Neural progenitor cell (in vitro differentiated cells): ENCODE measurements at regions not wholly inside any gene's neighbourhood (a gene's known extent, or its start where the extent isn't known, plus 50 kb on each side); places are given as distances from the start of the nearest gene placed in this dataset.

Experiments
- DNase-seq: peaks from one replicate; pipeline ENCODE4 v3.0.0-alpha.2; 2016; ENCODE audit warnings: low spot score
- H2AFZ ChIP-seq: fragments of 200-600 bp; sonication (generic); replicated peaks from 2 replicates; pipeline ENCODE4 v1.6.1; 2016; ENCODE audit warnings: antibody characterized with exemption
- H3F3A ChIP-seq: fragments of 200-600 bp; sonication (generic); 2 replicates; pipeline ENCODE4 v1.6.1; 2016; ENCODE audit warnings: antibody characterized with exemption, low read depth
- H3K27ac ChIP-seq: fragments of 200-600 bp; sonication (generic); 2 replicates; pipeline ENCODE4 v1.5.1; 2016; ENCODE audit warnings: mild to moderate bottlenecking
- H3K27me3 ChIP-seq: fragments of 200-600 bp; sonication (generic); 2 replicates; pipeline ENCODE4 v1.6.1; 2016; ENCODE audit warnings: mild to moderate bottlenecking, moderate library complexity
- H3K36me3 ChIP-seq: fragments of 200-600 bp; sonication (generic); 2 replicates; pipeline ENCODE4 v1.5.1; 2016
- H3K4me1 ChIP-seq: fragments of 200-600 bp; sonication (generic); 2 replicates; pipeline ENCODE4 v1.6.1; 2016; ENCODE audit warnings: mixed run types
- H3K4me2 ChIP-seq: fragments of 200-600 bp; sonication (generic); 2 replicates; pipeline ENCODE4 v1.6.1; 2016
- H3K4me3 ChIP-seq: fragments of 200-600 bp; sonication (generic); 2 replicates; pipeline ENCODE4 v1.5.1; 2016
- H3K79me2 ChIP-seq: fragments of 200-600 bp; sonication (generic); 2 replicates; pipeline ENCODE4 v1.6.1; 2016; ENCODE audit warnings: low read depth
- H3K9ac ChIP-seq: fragments of 200-600 bp; sonication (generic); 2 replicates; pipeline ENCODE4 v1.6.1; 2016
- H3K9me3 ChIP-seq: fragments of 200-600 bp; sonication (generic); 2 replicates; pipeline ENCODE4 v1.5.1; 2016; ENCODE audit warnings: low read depth
- H4K20me1 ChIP-seq: fragments of 200-600 bp; sonication (generic); 2 replicates; pipeline ENCODE4 v1.6.1; 2016; ENCODE audit warnings: low read depth
- H3K27ac Mint-ChIP-seq: 3 replicates; pipeline ENCODE4 v1.8.0; 2021; ENCODE audit warnings: mixed read lengths
- H3K27me3 Mint-ChIP-seq: 2 replicates; pipeline ENCODE4 v1.8.0; 2022; ENCODE audit warnings: low read depth, mild to moderate bottlenecking, inconsistent platforms, moderate library complexity, mixed read lengths; ENCODE audit not compliant: insufficient read depth
- H3K36me3 Mint-ChIP-seq: 3 replicates; pipeline ENCODE4 v1.8.0; 2021; ENCODE audit warnings: mixed read lengths
- H3K4me1 Mint-ChIP-seq: 3 replicates; pipeline ENCODE4 v1.8.0; 2021; ENCODE audit warnings: mixed read lengths
- H3K4me3 Mint-ChIP-seq: 3 replicates; pipeline ENCODE4 v1.8.0; 2021; ENCODE audit warnings: mild to moderate bottlenecking, moderate library complexity, mixed read lengths
- H3K9me3 Mint-ChIP-seq: 3 replicates; pipeline ENCODE4 v1.8.0; 2020; ENCODE audit warnings: mixed read lengths
- CTCF ChIP-seq: fragments of 200-600 bp; sonication (generic); IDR thresholded peaks from 2 replicates; pipeline ENCODE4 v1.5.1; 2017; ENCODE audit warnings: antibody characterized with exemption, mild to moderate bottlenecking
- EZH2 ChIP-seq: fragments of 200-600 bp; sonication (generic); IDR thresholded peaks from 2 replicates; pipeline ENCODE4 v1.6.1; 2017; ENCODE audit warnings: antibody characterized with exemption, mild to moderate bottlenecking, moderate library complexity
- EZH2phosphoT487 ChIP-seq: fragments of 200-600 bp; sonication (generic); IDR thresholded peaks from 2 replicates; pipeline ENCODE4 v1.6.1; 2017; ENCODE audit warnings: antibody characterized with exemption

GRCh38 chr5:106656821-106657220 lies 1013.9 kb downstream of the EFNA5 start:
- no peak for DNase-seq
- Histone ChIP-seq H3K27ac (no peak overlapping the region), H3K36me3 (no peaks in the 10 kb centered on the region), H2AFZ (no peak overlapping the region), H4K20me1 (no peaks in the 10 kb centered on the region), H3K4me3 (no peak overlapping the region), H3K9ac (no peak overlapping the region), H3K4me2 (no peak overlapping the region), H3K27me3 (no peaks in the 10 kb centered on the region), H3K4me1 (no peaks in the 10 kb centered on the region), H3F3A (no peaks in the 10 kb centered on the region), H3K79me2 (no peaks in the 10 kb centered on the region), H3K9me3 (peaks cover 4% of the 10 kb centered on the region)
- Mint-ChIP-seq H3K9me3 (peaks cover 20% of the 10 kb centered on the region), H3K27me3 (peaks cover 3% of the 10 kb centered on the region), H3K27ac (no peak overlapping the region), H3K36me3 (no peaks in the 10 kb centered on the region), H3K4me3 (no peak overlapping the region), H3K4me1 (no peaks in the 10 kb centered on the region)
- TF ChIP-seq CTCF (no peak), EZH2phosphoT487 (no peak), EZH2 (no peak)

- H3K4me1 ChIP-seq, result no peaks in the 10 kb centered on the region
- H3K27ac ChIP-seq, result no peak overlapping the region
- H2AFZ ChIP-seq, result no peak overlapping the region
- no peak for DNase-seq
- no peaks in the 10 kb centered on the region for H3F3A ChIP-seq
- no peaks in the 10 kb centered on the region for H4K20me1 ChIP-seq
- H3K79me2 ChIP-seq, result no peaks in the 10 kb centered on the region
- H3K36me3 ChIP-seq, result no peaks in the 10 kb centered on the region
- H3K27me3 ChIP-seq, result no peaks in the 10 kb centered on the region
- no peak overlapping the region for H3K27ac Mint-ChIP-seq
- peaks cover 3% of the 10 kb centered on the region for H3K27me3 Mint-ChIP-seq
- no peaks in the 10 kb centered on the region for H3K4me1 Mint-ChIP-seq
- TF ChIP-seq EZH2 (no peak), EZH2phosphoT487 (no peak)
- H3K9me3 ChIP-seq, result peaks cover under 1% of the 10 kb centered on the region
- no peak overlapping the region for H3K4me2 ChIP-seq
- H3K4me3 ChIP-seq, result no peak overlapping the region
- H3K9me3 Mint-ChIP-seq, result peaks cover 10% of the 10 kb centered on the region
- H3K36me3 Mint-ChIP-seq, result no peaks in the 10 kb centered on the region
- H3K9ac ChIP-seq, result no peak overlapping the region
- H3K4me3 Mint-ChIP-seq, result no peak overlapping the region
Observed at GRCh38 chr5:106649031-106649430, 1021.7 kb downstream of the EFNA5 start.

GRCh38 chr5:106648401-106648800 lies 1022.3 kb downstream of the EFNA5 start:
- no peak overlapping the region for H2AFZ ChIP-seq
- H3K4me1 ChIP-seq, result no peaks in the 10 kb centered on the region
- Mint-ChIP-seq H3K27me3 (peaks cover 3% of the 10 kb centered on the region), H3K4me3 (no peak overlapping the region), H3K36me3 (no peaks in the 10 kb centered on the region), H3K9me3 (peaks cover 8% of the 10 kb centered on the region), H3K4me1 (no peaks in the 10 kb centered on the region), H3K27ac (no peak overlapping the region)
- no peak overlapping the region for H3K27ac ChIP-seq
- H3K27me3 ChIP-seq, result no peaks in the 10 kb centered on the region
- no peaks in the 10 kb centered on the region for H4K20me1 ChIP-seq
- no peak overlapping the region for H3K4me2 ChIP-seq
- TF ChIP-seq CTCF (no peak), EZH2 (no peak), EZH2phosphoT487 (no peak)
- no peak overlapping the region for H3K4me3 ChIP-seq
- no peaks in the 10 kb centered on the region for H3K36me3 ChIP-seq
- H3K9ac ChIP-seq, result no peak overlapping the region
- no peak for DNase-seq
- no peaks in the 10 kb centered on the region for H3F3A ChIP-seq
- H3K79me2 ChIP-seq, result no peaks in the 10 kb centered on the region
- no peaks in the 10 kb centered on the region for H3K9me3 ChIP-seq

- H2AFZ ChIP-seq, result no peak overlapping the region
- no peak for DNase-seq
- TF ChIP-seq EZH2 (no peak), CTCF (no peak), EZH2phosphoT487 (no peak)
- no peak overlapping the region for H3K4me3 ChIP-seq
- H3K4me1 Mint-ChIP-seq, result no peaks in the 10 kb centered on the region
- H3K36me3 ChIP-seq, result no peaks in the 10 kb centered on the region
- H3K4me3 Mint-ChIP-seq, result no peak overlapping the region
- H3F3A ChIP-seq, result no peaks in the 10 kb centered on the region
- no peaks in the 10 kb centered on the region for H3K79me2 ChIP-seq
- no peak overlapping the region for H3K4me2 ChIP-seq
- no peaks in the 10 kb centered on the region for H3K27me3 Mint-ChIP-seq
- no peaks in the 10 kb centered on the region for H3K4me1 ChIP-seq
- H3K27ac Mint-ChIP-seq, result no peak overlapping the region
- H3K9me3 ChIP-seq, result no peaks in the 10 kb centered on the region
- H3K27ac ChIP-seq, result no peak overlapping the region
- H3K36me3 Mint-ChIP-seq, result no peaks in the 10 kb centered on the region
- H3K27me3 ChIP-seq, result no peaks in the 10 kb centered on the region
- H4K20me1 ChIP-seq, result no peaks in the 10 kb centered on the region
- H3K9me3 Mint-ChIP-seq, result no peaks in the 10 kb centered on the region
- no peak overlapping the region for H3K9ac ChIP-seq
Observed at GRCh38 chr5:106646106-106646505, 1024.6 kb downstream of the EFNA5 start.
